Skeletal muscle satellite cell (primary cell): ENCODE measurements at regions not wholly inside any gene's neighbourhood (a gene's known extent, or its start where the extent isn't known, plus 50 kb on each side); places are given as distances from the start of the nearest gene placed in this dataset.

Experiments used
- H3K27me3 ChIP-seq: 2 replicates; pipeline ENCODE4 v1.7.0; 2013; ENCODE audit warnings: low read length; ENCODE audit not compliant: control insufficient read depth, insufficient read depth
- H3K36me3 ChIP-seq: 2 replicates; pipeline ENCODE4 v1.7.0; 2013; ENCODE audit warnings: mild to moderate bottlenecking, control low read depth, low read length; ENCODE audit not compliant: insufficient read depth
- H3K4me1 ChIP-seq: 2 replicates; pipeline ENCODE4 v1.7.0; 2013; ENCODE audit warnings: low read length; ENCODE audit not compliant: control insufficient read depth, insufficient read depth
- H3K4me2 ChIP-seq: 2 replicates; pipeline ENCODE4 v1.7.0; 2013; ENCODE audit warnings: mild to moderate bottlenecking, low read length
- H3K4me3 ChIP-seq: 2 replicates; pipeline ENCODE4 v1.7.0; 2013; ENCODE audit warnings: low read length
- H3K9ac ChIP-seq: 2 replicates; pipeline ENCODE4 v1.7.0; 2013; ENCODE audit warnings: mild to moderate bottlenecking, low read depth, low read length, moderate library complexity
- H3K9me3 ChIP-seq: replicated peaks from 2 replicates; pipeline ENCODE4 v1.7.0; 2013; ENCODE audit warnings: mild to moderate bottlenecking, control low read depth, low read length

DNA sequence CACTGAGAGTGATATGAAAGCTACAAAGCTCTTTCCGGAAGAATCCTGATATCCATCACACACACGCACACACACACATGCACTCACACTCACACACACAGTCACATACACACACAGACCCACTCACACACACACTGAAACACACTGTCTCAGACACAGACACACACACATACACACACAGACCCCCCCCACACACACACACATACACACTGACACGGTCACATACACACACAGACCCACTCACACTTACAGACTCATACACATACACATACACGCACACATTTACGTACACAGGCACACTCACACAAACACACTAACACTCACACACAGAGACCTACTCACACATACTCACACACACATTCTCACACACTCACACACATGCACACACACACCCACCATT lies 58.6 kb downstream of the LIG4 start:
- no peaks in the 10 kb centered on the region for H3K4me1 ChIP-seq
- H3K9me3 ChIP-seq, result no peaks in the 10 kb centered on the region
- H3K27me3 ChIP-seq, result no peaks in the 10 kb centered on the region
- H3K4me3 ChIP-seq, result no peak overlapping the region
- H3K36me3 ChIP-seq, result no peaks in the 10 kb centered on the region
- no peak overlapping the region for H3K9ac ChIP-seq
- no peak overlapping the region for H3K4me2 ChIP-seq

DNA sequence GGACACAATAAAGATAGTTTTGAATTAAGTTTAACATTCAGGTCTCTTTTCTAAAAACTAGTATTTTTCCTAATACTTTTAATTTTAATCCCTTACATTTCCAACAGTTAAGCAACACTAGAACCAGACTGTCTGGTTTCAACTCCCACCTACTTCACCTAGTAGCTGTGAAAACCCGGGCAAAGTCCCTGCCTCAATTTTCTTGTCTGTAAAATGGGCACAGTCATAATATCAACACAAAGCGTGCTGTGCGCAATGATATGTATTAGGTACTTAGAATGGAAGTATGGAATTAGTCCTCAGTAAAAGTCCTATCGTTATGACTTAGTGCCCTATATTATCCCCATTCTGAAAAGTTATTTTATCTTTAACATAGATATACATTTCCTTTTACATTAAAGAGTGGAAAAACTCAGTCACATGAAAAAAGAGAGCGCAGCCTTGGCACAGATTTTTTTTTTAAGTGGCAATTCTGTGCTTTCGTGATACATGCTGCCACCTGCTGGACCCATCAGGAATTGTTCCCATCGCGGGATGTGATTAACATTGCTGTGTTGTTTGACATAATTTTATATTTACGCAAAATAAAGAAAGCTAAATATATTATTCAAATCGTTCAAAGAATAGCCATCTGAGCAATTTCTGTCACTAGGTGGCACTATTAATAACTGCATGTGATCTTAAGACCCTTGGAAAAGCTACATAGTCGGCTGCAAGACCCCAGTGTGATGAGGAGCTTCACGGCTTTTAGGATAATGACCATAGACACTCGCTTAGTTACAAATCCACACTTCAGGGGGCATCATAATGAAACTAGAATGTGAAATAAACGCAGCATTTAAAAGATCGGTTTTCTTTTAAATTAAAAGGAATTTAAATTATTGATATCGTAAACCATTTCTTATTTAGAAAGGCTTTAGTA lies 59.9 kb downstream of the LIG4 start:
- Histone ChIP-seq H3K4me3 (no peak overlapping the region), H3K9me3 (no peaks in the 10 kb centered on the region), H3K36me3 (no peaks in the 10 kb centered on the region), H3K4me2 (no peak overlapping the region), H3K9ac (no peak overlapping the region), H3K4me1 (no peaks in the 10 kb centered on the region), H3K27me3 (no peaks in the 10 kb centered on the region)

DNA sequence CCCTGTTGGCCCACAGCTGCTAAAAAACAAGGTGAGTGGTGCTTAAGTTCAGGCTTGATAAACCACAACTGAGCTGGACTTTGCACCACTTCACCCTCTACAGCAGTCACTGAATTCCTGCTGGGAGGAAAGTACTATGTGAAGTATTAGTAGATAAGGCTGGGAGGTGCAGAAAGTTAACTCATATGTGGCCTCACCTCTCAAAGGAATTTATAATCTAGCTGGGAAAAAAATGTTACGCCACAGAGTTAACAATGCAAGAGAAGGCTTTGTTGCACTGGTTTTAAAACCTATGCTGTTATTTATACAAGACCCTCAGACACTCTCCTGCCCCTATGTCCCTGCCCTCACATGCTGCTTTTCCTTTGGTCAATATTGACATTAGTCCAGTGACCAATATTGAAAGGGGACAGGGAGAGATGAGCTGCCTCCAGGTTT lies 60.9 kb downstream of the LIG4 start:
- no peaks in the 10 kb centered on the region for H3K36me3 ChIP-seq
- H3K4me3 ChIP-seq, result no peak overlapping the region
- H3K9me3 ChIP-seq, result no peaks in the 10 kb centered on the region
- H3K27me3 ChIP-seq, result no peaks in the 10 kb centered on the region
- H3K9ac ChIP-seq, result no peak overlapping the region
- no peaks in the 10 kb centered on the region for H3K4me1 ChIP-seq
- H3K4me2 ChIP-seq, result no peak overlapping the region

DNA sequence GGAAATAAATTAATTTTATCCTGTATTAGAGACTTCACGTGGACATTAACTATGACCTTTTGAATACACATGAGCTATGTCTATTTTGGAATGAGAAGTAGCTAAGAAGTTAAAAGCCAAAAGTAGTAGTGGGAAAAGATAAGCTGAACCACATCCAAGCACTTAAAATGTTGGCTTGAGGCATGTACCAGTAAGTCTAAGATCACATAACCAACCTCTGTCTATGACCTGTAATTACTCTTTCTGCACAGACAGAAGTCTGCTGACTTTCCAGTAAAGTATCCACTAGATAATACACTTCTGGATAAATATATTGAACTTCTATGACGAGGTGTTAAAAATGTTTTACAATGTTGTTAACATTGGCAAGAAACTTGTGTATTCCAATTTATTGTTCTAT lies 68.7 kb downstream of the LIG4 start:
- Histone ChIP-seq H3K4me2 (no peak overlapping the region), H3K9ac (no peak overlapping the region), H3K27me3 (no peaks in the 10 kb centered on the region), H3K4me1 (no peaks in the 10 kb centered on the region), H3K9me3 (no peaks in the 10 kb centered on the region), H3K36me3 (no peaks in the 10 kb centered on the region), H3K4me3 (no peak overlapping the region)

DNA sequence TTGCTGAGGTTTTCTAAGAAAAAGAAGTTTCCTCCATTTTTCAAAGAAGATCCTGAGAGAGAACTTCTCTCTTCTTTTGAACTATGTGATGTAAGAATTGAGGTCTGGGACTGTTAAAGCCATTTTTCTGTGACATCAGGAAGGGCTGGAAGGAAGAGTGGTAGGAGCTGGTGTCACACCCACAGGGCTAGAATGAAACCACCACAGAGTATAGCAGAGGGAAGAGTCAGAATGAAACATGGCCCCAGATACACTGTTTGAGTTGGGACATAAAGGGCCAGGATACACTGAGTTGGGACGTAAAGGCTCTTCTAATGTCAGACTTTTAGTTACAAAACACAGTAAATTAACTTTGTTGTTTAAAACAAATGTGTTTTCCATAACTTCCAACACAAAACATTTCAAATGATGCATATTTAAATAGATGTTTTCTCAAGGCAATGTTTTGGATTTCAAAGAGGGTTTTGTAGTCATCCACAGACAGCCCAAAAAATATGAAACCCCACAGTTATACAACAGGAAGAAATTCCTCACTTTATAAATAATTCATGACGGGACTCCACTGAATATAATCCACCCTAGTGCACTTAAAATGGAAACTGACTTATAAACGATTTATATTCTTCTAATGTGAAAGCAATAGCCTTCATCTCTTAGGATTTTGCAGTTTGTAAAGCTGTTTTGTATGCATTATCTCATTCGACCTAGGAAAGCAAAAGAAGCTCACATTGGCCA lies 72.5 kb downstream of the LIG4 start:
- H3K9me3 ChIP-seq, result no peaks in the 10 kb centered on the region
- no peak overlapping the region for H3K9ac ChIP-seq

GRCh38 chr13:108137176-108137575 lies 78.2 kb downstream of the LIG4 start:
- Histone ChIP-seq H3K4me2 (no peak overlapping the region), H3K9me3 (peaks cover 7% of the 10 kb centered on the region), H3K27me3 (no peaks in the 10 kb centered on the region), H3K9ac (no peak overlapping the region), H3K36me3 (no peaks in the 10 kb centered on the region), H3K4me3 (no peak overlapping the region), H3K4me1 (no peaks in the 10 kb centered on the region)

More for the DNA sequence above, 72.5 kb downstream of the LIG4 start:
- Histone ChIP-seq H3K36me3 (no peaks in the 10 kb centered on the region), H3K4me1 (no peaks in the 10 kb centered on the region), H3K4me2 (no peak overlapping the region), H3K27me3 (no peaks in the 10 kb centered on the region), H3K4me3 (no peak overlapping the region)

GRCh38 chr13:108127406-108127805 lies 87.9 kb downstream of the LIG4 start:
- H3K36me3 ChIP-seq, result no peaks in the 10 kb centered on the region
- no peak overlapping the region for H3K4me3 ChIP-seq
- no peaks in the 10 kb centered on the region for H3K4me1 ChIP-seq
- H3K4me2 ChIP-seq, result no peak overlapping the region
- H3K27me3 ChIP-seq, result no peaks in the 10 kb centered on the region
- peaks cover 3% of the 10 kb centered on the region for H3K9me3 ChIP-seq
- no peak overlapping the region for H3K9ac ChIP-seq

DNA sequence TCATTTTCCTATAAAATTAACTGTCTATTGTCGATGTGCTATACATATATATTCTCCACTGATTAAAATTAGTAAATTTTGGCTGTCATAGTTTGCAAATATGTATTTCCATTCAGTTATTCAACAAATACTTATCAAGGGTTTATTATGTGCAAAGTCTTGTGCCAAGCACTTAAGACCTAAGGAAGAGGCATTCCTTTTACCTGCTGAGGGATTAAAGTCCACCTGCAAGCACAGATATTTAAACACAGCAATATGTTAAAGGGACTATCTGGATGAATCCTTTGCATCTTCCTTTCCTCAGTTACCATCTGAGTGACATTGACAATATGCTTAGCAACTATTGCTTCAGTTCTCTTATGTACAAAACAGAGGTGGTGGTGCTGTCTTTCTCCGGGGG lies 89.3 kb downstream of the LIG4 start:
- no peak overlapping the region for H3K4me2 ChIP-seq
- no peaks in the 10 kb centered on the region for H3K27me3 ChIP-seq

DNA sequence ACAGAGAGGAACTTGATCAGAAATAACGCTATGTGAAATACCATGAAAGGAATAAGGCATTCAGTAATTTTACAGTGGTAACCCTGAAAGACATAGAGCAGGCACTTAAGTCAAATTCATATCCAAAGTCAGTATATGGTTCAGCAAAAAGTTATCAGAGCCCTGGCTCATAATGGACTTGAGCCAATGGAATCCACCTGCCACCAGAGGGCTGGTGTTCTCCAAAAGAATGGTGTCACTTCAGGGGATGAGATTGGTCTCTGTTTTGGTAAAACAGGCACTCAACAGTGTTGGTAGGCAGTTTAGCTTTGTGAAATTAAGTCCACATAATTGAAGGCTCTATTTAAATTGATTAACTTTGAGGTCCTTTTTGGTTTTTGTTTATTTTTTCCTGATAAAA lies 93.9 kb downstream of the LIG4 start:
- no peaks in the 10 kb centered on the region for H3K27me3 ChIP-seq
- no peak overlapping the region for H3K4me3 ChIP-seq
- H3K36me3 ChIP-seq, result no peaks in the 10 kb centered on the region
- no peaks in the 10 kb centered on the region for H3K4me1 ChIP-seq
- H3K9me3 ChIP-seq, result no peaks in the 10 kb centered on the region
- no peak overlapping the region for H3K9ac ChIP-seq
- no peak overlapping the region for H3K4me2 ChIP-seq

More for the DNA sequence above, 89.3 kb downstream of the LIG4 start:
- H3K4me1 ChIP-seq, result no peaks in the 10 kb centered on the region
- H3K4me3 ChIP-seq, result no peak overlapping the region
- H3K9ac ChIP-seq, result no peak overlapping the region
- peaks cover 3% of the 10 kb centered on the region for H3K9me3 ChIP-seq
- no peaks in the 10 kb centered on the region for H3K36me3 ChIP-seq

DNA sequence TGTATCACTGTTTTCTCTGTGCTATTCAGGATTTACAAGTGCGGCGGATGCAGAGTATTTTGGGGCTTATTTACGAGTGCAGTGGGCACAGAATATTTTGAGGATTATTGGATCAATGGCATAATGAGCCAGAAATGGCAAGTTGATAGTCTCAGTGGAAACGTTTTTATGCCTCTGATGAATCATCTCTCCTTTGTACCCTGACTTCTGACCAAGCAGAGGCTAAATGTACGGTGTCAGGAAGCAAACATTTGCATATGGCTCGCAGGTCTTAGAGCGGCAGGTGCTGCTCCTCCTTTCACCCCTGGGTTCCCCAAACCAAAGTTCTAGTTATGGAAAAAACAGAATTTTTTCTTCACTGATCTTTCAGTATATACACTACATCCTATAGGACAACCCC lies 94.5 kb downstream of the LIG4 start:
- Histone ChIP-seq H3K4me2 (no peak overlapping the region), H3K27me3 (no peaks in the 10 kb centered on the region), H3K4me3 (no peak overlapping the region), H3K4me1 (no peaks in the 10 kb centered on the region), H3K36me3 (no peaks in the 10 kb centered on the region), H3K9ac (no peak overlapping the region), H3K9me3 (no peaks in the 10 kb centered on the region)

DNA sequence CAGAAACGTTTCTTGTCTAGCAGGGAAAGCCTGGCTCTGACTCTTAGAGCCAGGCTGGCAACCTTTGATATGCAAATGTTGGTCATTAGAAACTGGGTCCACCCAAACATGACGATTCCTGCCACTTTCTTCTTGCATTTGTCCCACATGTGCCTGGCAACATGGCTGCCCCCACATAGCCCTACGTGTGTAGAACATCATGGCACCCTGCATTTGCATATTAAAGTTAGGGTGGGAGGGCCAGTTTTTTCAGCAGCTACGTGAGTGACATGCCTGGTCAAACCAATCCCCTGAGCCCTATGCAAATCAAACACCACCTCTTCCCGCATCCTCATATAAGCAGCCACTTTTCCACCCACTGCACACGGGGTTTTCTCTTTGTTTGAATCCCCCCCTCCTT lies 95.0 kb downstream of the LIG4 start:
- H3K4me2 ChIP-seq, result no peak overlapping the region
- no peaks in the 10 kb centered on the region for H3K27me3 ChIP-seq
- H3K4me1 ChIP-seq, result no peaks in the 10 kb centered on the region
- H3K4me3 ChIP-seq, result no peak overlapping the region
- no peak overlapping the region for H3K9ac ChIP-seq
- no peaks in the 10 kb centered on the region for H3K9me3 ChIP-seq
- no peaks in the 10 kb centered on the region for H3K36me3 ChIP-seq
